Nephron (organoid): ENCODE measurements at regions not wholly inside any gene's neighbourhood (a gene's known extent, or its start where the extent isn't known, plus 50 kb on each side); places are given as distances from the start of the nearest gene placed in this dataset.

Experiments
- H3K27ac Mint-ChIP-seq, 3 experiments: 2 replicates each; pipeline ENCODE4 v1.8.0; 2020; ENCODE audit warnings: mixed read lengths in 3 of 3, mild to moderate bottlenecking in 2 of 3, moderate library complexity in 1 of 3
- H3K27me3 Mint-ChIP-seq: 2 replicates; pipeline ENCODE4 v1.8.0; 2021; ENCODE audit warnings: low read depth, mild to moderate bottlenecking, moderate library complexity, mixed read lengths
- H3K36me3 Mint-ChIP-seq: 2 replicates; pipeline ENCODE4 v1.8.0; 2020; ENCODE audit warnings: low read depth, mixed read lengths
- H3K4me1 Mint-ChIP-seq: 2 replicates; pipeline ENCODE4 v1.8.0; 2020; ENCODE audit warnings: mixed read lengths
- H3K4me3 Mint-ChIP-seq, 3 experiments: 2 replicates each; pipeline ENCODE4 v1.8.0; 2020; ENCODE audit warnings: mild to moderate bottlenecking in 3 of 3, mixed read lengths in 3 of 3, moderate library complexity in 2 of 3
- H3K9me3 Mint-ChIP-seq: 2 replicates; pipeline ENCODE4 v1.8.0; 2020; ENCODE audit warnings: mixed read lengths
- CTCF ChIP-seq, 3 experiments: fragments of 200-600 bp; sonication (generic); IDR thresholded peaks; one replicate each; pipeline ENCODE4 v1.5.0; 2021; ENCODE audit warnings: antibody characterized with exemption in 3 of 3; ENCODE audit not compliant: unreplicated experiment in 3 of 3

- Mint-ChIP-seq H3K4me1 (no peaks in the 10 kb centered on the region), H3K27ac (no peak overlapping the region), H3K4me3 (no peak overlapping the region), H3K27me3 (no peaks in the 10 kb centered on the region), H3K36me3 (no peaks in the 10 kb centered on the region), H3K9me3 (peaks cover 68% of the 10 kb centered on the region)
- no peak for TF ChIP-seq CTCF (IDR thresholded peaks at IDR 0.05; ENCODE audit: unreplicated experiment in 3 of 3)
Measured at GRCh38 chr19:27843861-27844260, 1369.1 kb downstream of the UQCRFS1 start.

- Mint-ChIP-seq H3K9me3 (peaks cover 31% of the 10 kb centered on the region), H3K27ac (no peak overlapping the region)
- no peak for TF ChIP-seq CTCF (IDR thresholded peaks at IDR 0.05; ENCODE audit: unreplicated experiment in 3 of 3)
Measured at GRCh38 chr19:27833031-27833430, 1379.9 kb downstream of the UQCRFS1 start.

GRCh38 chr19:27828829-27829228, 1384.1 kb downstream of the UQCRFS1 start:
- Mint-ChIP-seq H3K27ac (no peak overlapping the region), H3K36me3 (no peaks in the 10 kb centered on the region), H3K4me3 (no peak overlapping the region), H3K27me3 (no peaks in the 10 kb centered on the region), H3K4me1 (no peaks in the 10 kb centered on the region), H3K9me3 (peaks cover 18% of the 10 kb centered on the region)
- TF ChIP-seq CTCF (IDR thresholded peaks at IDR 0.05; ENCODE audit: unreplicated experiment in 3 of 3), result no peak

More at GRCh38 chr19:27833031-27833430, 1379.9 kb downstream of the UQCRFS1 start:
- H3K4me1 Mint-ChIP-seq, result no peaks in the 10 kb centered on the region
- H3K4me3 Mint-ChIP-seq, result no peak overlapping the region
- no peaks in the 10 kb centered on the region for H3K27me3 Mint-ChIP-seq
- H3K36me3 Mint-ChIP-seq, result no peaks in the 10 kb centered on the region

- TF ChIP-seq CTCF (IDR thresholded peaks at IDR 0.05; ENCODE audit: unreplicated experiment in 3 of 3), result no peak
- Mint-ChIP-seq H3K27ac (no peak overlapping the region), H3K4me3 (no peak overlapping the region), H3K27me3 (no peaks in the 10 kb centered on the region), H3K36me3 (no peaks in the 10 kb centered on the region), H3K9me3 (peaks cover 24% of the 10 kb centered on the region), H3K4me1 (no peaks in the 10 kb centered on the region)
Measured at GRCh38 chr19:27824108-27824507, 1388.8 kb downstream of the UQCRFS1 start.

- TF ChIP-seq CTCF (IDR thresholded peaks at IDR 0.05; ENCODE audit: unreplicated experiment in 3 of 3), result no peak
- Mint-ChIP-seq H3K27ac (no peak overlapping the region), H3K27me3 (no peaks in the 10 kb centered on the region), H3K4me1 (no peaks in the 10 kb centered on the region), H3K4me3 (no peak overlapping the region), H3K9me3 (peaks cover 33% of the 10 kb centered on the region), H3K36me3 (no peaks in the 10 kb centered on the region)
Measured at GRCh38 chr19:27822336-27822735, 1390.6 kb downstream of the UQCRFS1 start.

- Mint-ChIP-seq H3K36me3 (no peaks in the 10 kb centered on the region), H3K4me1 (no peaks in the 10 kb centered on the region), H3K27me3 (no peaks in the 10 kb centered on the region), H3K4me3 (no peak overlapping the region), H3K27ac (no peak overlapping the region), H3K9me3 (peaks cover 41% of the 10 kb centered on the region)
- no peak for TF ChIP-seq CTCF (IDR thresholded peaks at IDR 0.05; ENCODE audit: unreplicated experiment in 3 of 3)
Measured at GRCh38 chr19:27821418-27822018, 1391.4 kb downstream of the UQCRFS1 start.
